Peyer's patch (tissue), 4 donors: ENCODE measurements at regions not wholly inside any gene's neighbourhood (a gene's known extent, or its start where the extent isn't known, plus 50 kb on each side); places are given as distances from the start of the nearest gene placed in this dataset.

ENCODE experiments used
- DNase-seq, 3 donors: peaks; one replicate each; pipeline ENCODE4 v3.0.0-alpha.2; 2017 to 2019
- H3K27ac ChIP-seq, 4 donors: fragments of 200-600 bp; sonication (generic); one replicate each; pipeline ENCODE4 v1.5.1; 2016 to 2019
- H3K27me3 ChIP-seq, 2 donors: fragments of 200-600 bp; sonication (generic); one replicate each; pipeline ENCODE4 v1.5.1; 2019
- H3K36me3 ChIP-seq, 3 donors: fragments of 200-600 bp; sonication (generic); one replicate each; pipeline ENCODE4 v1.5.1; 2016 to 2019
- H3K4me1 ChIP-seq, 4 donors: fragments of 200-600 bp; sonication (generic); one replicate each; pipeline ENCODE4 v1.5.1; 2016 to 2019
- H3K4me3 ChIP-seq, 4 donors: fragments of 200-600 bp; sonication (generic); 1 replicate in 3 of 4; 2 replicates in 1 of 4; pipeline ENCODE4 v1.5.1; 2016 to 2019; ENCODE audit warnings: mild to moderate bottlenecking in 1 of 4
- H3K9me3 ChIP-seq, 4 donors: fragments of 200-600 bp; sonication (generic); one replicate each; pipeline ENCODE4 v1.5.1; 2016 to 2019; ENCODE audit warnings: mild to moderate bottlenecking in 1 of 4
- POLR2A ChIP-seq, 2 donors: fragments of 450-650 bp; IDR thresholded peaks; one replicate each; pipeline ENCODE4 v1.5.1; 2017; ENCODE audit warnings: antibody characterized with exemption in 2 of 2, mild to moderate bottlenecking in 2 of 2, moderate library complexity in 2 of 2
- TF ChIP-seq, protein P1 (sequence below), 6 experiments: fragments of 450-650 bp in 4 of 6; fragments of 200-600 bp in 2 of 6; sonication (generic) in 1 of 6; IDR thresholded peaks; one replicate each; pipeline ENCODE4 v1.5.1; 2017 to 2019; ENCODE audit warnings: antibody characterized with exemption in 6 of 6, mild to moderate bottlenecking in 3 of 6, moderate library complexity in 1 of 6

DNA sequence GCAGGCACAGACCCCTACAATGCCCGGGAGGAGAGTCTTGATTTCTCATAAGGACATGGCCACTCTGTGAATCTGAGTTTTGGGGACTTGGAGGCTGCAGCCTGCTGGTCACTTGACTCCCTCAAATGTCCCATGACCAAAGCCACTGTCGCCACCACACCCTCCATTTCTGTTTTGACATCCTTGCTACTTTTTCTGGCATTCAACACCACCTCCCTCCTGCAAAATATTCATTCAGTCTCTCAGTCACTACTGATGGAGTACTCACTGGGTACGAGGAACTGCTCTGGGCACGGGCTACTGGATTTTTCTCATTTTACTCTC is 208.6 kb upstream of the HAAO start:
- H3K9me3 ChIP-seq: no peaks in the 10 kb centered on the region
- no peaks in the 10 kb centered on the region for H3K36me3 ChIP-seq
- TF ChIP-seq POLR2A (IDR thresholded peaks at IDR 0.05): no peak
- TF ChIP-seq, protein P1, sequence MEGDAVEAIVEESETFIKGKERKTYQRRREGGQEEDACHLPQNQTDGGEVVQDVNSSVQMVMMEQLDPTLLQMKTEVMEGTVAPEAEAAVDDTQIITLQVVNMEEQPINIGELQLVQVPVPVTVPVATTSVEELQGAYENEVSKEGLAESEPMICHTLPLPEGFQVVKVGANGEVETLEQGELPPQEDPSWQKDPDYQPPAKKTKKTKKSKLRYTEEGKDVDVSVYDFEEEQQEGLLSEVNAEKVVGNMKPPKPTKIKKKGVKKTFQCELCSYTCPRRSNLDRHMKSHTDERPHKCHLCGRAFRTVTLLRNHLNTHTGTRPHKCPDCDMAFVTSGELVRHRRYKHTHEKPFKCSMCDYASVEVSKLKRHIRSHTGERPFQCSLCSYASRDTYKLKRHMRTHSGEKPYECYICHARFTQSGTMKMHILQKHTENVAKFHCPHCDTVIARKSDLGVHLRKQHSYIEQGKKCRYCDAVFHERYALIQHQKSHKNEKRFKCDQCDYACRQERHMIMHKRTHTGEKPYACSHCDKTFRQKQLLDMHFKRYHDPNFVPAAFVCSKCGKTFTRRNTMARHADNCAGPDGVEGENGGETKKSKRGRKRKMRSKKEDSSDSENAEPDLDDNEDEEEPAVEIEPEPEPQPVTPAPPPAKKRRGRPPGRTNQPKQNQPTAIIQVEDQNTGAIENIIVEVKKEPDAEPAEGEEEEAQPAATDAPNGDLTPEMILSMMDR (IDR thresholded peaks at IDR 0.05): no peak
- H3K4me1 ChIP-seq: peaks cover 0 to 29% (median 3%) of the 10 kb centered on the region in 4 donors
- H3K4me3 ChIP-seq: no peak overlapping the region
- peak overlapping the region in 2 of 4 donors; percentile 64 to 78 for H3K27ac ChIP-seq
- H3K27me3 ChIP-seq: no peaks in the 10 kb centered on the region
- peak in 1 of 3 donors; percentile 24 for DNase-seq

DNA sequence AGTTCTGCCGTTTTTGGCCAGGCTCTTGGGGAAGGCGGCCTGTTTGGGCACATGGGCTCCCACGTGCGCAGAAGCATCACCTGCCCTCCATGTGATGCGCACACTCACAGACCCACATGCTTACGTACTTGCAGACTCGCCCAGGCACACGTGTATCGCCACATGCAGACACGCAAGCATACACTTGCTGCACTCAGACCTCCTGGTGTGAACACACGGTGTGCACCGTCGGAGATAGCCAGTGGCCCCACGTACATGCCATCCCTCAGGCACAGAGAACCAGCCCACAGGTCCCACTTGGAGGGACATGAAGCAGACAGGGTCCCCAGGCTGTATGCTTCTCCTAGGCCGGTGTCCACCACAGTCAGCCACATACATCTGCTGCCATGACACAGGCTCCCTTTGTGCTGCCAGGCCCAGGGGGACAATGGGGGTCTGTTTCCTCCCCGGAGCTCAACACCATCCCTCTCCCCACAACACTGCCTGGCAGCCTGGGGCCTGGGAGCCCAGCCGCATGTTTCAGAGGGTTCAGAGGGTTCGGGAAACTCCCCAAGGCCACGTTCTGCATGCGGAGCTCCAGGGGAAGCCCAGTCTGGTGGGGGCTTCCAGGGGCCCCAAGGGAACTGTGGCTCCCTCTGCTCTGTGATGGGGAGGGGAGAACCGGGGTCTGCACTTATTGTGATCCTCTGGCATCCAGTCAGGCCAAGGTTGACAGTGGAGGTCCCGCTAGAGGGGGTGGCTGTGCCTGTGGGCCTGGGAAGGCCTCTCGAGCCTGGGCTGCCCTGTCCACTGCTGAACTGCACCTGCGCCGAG is 208.1 kb upstream of the HAAO start:
- DNase-seq: peak in 1 of 3 donors; percentile 36
- Histone ChIP-seq H3K27ac (peak overlapping the region in 3 of 4 donors; percentile 48 to 78 (median 64)), H3K9me3 (no peaks in the 10 kb centered on the region), H3K36me3 (no peaks in the 10 kb centered on the region), H3K27me3 (no peaks in the 10 kb centered on the region), H3K4me1 (peaks cover 0 to 23% (median 1%) of the 10 kb centered on the region in 4 donors), H3K4me3 (no peak overlapping the region)
- TF ChIP-seq, protein P1 (IDR thresholded peaks at IDR 0.05): no peak
- TF ChIP-seq POLR2A (IDR thresholded peaks at IDR 0.05): no peak

DNA sequence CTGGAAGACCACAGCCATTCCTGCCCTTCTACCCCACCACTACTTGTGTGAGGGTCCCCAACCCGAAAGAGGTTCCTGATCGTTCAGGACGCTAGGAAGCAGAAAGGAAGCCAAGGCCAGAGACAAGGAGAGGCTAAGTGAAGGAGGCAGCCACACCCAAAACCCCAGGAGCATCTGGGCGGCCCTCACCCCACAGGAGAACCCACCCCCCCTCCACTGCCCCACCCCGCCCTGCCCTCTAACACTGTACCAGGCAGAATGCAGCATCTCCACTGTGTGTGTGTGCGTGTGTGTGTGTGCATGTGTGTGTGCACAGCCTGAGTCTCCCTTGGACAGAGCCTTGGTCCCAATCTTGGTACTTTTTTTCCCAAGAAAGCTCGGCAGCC is 207.5 kb upstream of the HAAO start:
- DNase-seq: peak in 2 of 3 donors; percentile 51 to 70
- Histone ChIP-seq H3K4me3 (no peak overlapping the region), H3K36me3 (no peaks in the 10 kb centered on the region), H3K27me3 (no peaks in the 10 kb centered on the region), H3K9me3 (no peaks in the 10 kb centered on the region), H3K4me1 (peaks cover 0 to 17% (median 1%) of the 10 kb centered on the region in 4 donors), H3K27ac (peak overlapping the region in 3 of 4 donors; percentile 48 to 78 (median 64))
- TF ChIP-seq, protein P1 (IDR thresholded peaks at IDR 0.05): no peak
- TF ChIP-seq POLR2A (IDR thresholded peaks at IDR 0.05): no peak

DNA sequence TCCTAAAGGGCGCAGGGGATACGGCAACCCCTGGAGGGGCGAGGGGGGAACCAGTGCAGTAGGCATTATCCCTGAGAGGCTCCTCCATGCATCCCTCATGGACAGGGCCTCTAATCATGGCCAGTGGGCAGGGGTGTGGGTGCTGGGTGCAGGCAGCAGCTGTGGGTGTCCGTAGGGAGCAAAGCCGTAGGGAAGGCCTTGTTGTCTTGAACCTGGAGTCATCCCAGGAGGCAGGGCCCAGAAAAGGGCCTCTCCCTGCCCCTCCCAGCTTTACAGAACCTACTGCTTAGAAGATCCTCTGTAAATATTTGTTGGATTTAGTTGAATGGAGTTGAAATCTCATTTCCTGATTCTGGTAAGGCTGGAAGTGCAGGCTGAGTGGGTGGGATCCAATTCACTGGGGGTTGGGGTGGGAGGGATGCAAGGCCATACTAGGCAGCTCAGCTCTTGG is 207.0 kb upstream of the HAAO start:
- no peak for TF ChIP-seq POLR2A (IDR thresholded peaks at IDR 0.05)
- TF ChIP-seq, protein P1 (IDR thresholded peaks at IDR 0.05): no peak
- peak in 2 of 3 donors; percentile 54 to 64 for DNase-seq
- H3K4me1 ChIP-seq: peaks cover 0 to 13% (median under 1%) of the 10 kb centered on the region in 4 donors
- no peaks in the 10 kb centered on the region for H3K36me3 ChIP-seq
- H3K27ac ChIP-seq: peak overlapping the region in 2 of 4 donors; percentile 64 to 78
- H3K9me3 ChIP-seq: no peaks in the 10 kb centered on the region
- H3K27me3 ChIP-seq: no peaks in the 10 kb centered on the region
- no peak overlapping the region for H3K4me3 ChIP-seq

DNA sequence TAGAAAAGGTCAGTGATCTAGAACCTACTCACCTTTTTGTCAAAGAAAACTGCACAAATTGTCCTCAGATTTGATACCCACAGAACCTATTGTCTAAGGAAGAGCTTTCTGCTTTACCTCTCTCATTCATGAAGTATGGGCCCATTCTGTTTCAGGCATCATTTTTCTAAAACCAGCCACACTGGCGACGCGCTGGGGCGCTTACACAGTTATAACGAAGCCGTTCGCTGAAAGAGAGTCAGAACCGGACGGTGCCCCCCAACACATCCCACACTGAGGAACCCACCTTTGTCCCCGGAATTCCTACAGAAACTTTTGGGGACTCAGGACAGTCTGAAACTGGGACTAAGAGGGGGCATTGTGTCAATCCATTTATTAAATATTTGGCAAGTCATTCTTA is 206.3 kb upstream of the HAAO start:
- Histone ChIP-seq H3K4me3 (no peak overlapping the region), H3K27ac (peak overlapping the region in 1 of 4 donors; percentile 64), H3K4me1 (peaks cover 0 to 10% (median 0%) of the 10 kb centered on the region in 4 donors), H3K36me3 (no peaks in the 10 kb centered on the region), H3K9me3 (no peaks in the 10 kb centered on the region), H3K27me3 (no peaks in the 10 kb centered on the region)
- TF ChIP-seq, protein P1 (IDR thresholded peaks at IDR 0.05): no peak
- TF ChIP-seq POLR2A (IDR thresholded peaks at IDR 0.05): no peak
- DNase-seq: no peak
